Hepatocyte (in vitro differentiated cells): ENCODE measurements at regions not wholly inside any gene's neighbourhood (a gene's known extent, or its start where the extent isn't known, plus 50 kb on each side); places are given as distances from the start of the nearest gene placed in this dataset.
A peak's percentile ranks its signal among the peaks of the same experiment; 100 is the strongest.

Source experiments
- DNase-seq: peaks from one replicate; pipeline ENCODE4 v3.0.0-alpha.2; 2016; ENCODE audit warnings: low spot score
- H2AFZ ChIP-seq: fragments of 200-600 bp; sonication (generic); 2 replicates; pipeline ENCODE4 v1.6.0; 2016; ENCODE audit warnings: antibody characterized with exemption, mild to moderate bottlenecking
- H3K27ac ChIP-seq: fragments of 200-600 bp; sonication (generic); 2 replicates; pipeline ENCODE4 v1.5.1; 2016; ENCODE audit warnings: mild to moderate bottlenecking
- H3K27me3 ChIP-seq: fragments of 200-600 bp; sonication (generic); 2 replicates; pipeline ENCODE4 v1.6.1; 2016
- H3K36me3 ChIP-seq: fragments of 200-600 bp; sonication (generic); replicated peaks from 2 replicates; pipeline ENCODE4 v1.5.1; 2016; ENCODE audit warnings: low read depth; ENCODE audit not compliant: insufficient read depth
- H3K4me1 ChIP-seq: fragments of 200-600 bp; sonication (generic); 2 replicates; pipeline ENCODE4 v1.5.1; 2016; ENCODE audit warnings: mild to moderate bottlenecking, moderate library complexity; ENCODE audit not compliant: insufficient read depth
- H3K4me2 ChIP-seq: fragments of 200-600 bp; sonication (generic); 2 replicates; pipeline ENCODE4 v1.6.0; 2016
- H3K4me3 ChIP-seq: fragments of 200-600 bp; sonication (generic); 2 replicates; pipeline ENCODE4 v1.5.1; 2016; ENCODE audit warnings: mild to moderate bottlenecking
- H3K79me2 ChIP-seq: fragments of 200-600 bp; sonication (generic); 2 replicates; pipeline ENCODE4 v1.6.0; 2017; ENCODE audit warnings: mild to moderate bottlenecking
- H3K9me2 ChIP-seq: fragments of 200-600 bp; sonication (generic); replicated peaks from 2 replicates; pipeline ENCODE4 v1.6.0; 2017; ENCODE audit warnings: mild to moderate bottlenecking; ENCODE audit not compliant: insufficient read depth
- H3K9me3 ChIP-seq: fragments of 200-600 bp; sonication (generic); 2 replicates; pipeline ENCODE4 v1.5.1; 2016; ENCODE audit warnings: low read depth, mild to moderate bottlenecking
- H4K20me1 ChIP-seq: fragments of 200-600 bp; sonication (generic); 2 replicates; pipeline ENCODE4 v1.6.0; 2016; ENCODE audit warnings: mild to moderate bottlenecking; ENCODE audit not compliant: insufficient read depth, poor library complexity, severe bottlenecking
- EZH2 ChIP-seq: fragments of 200-600 bp; sonication (generic); IDR thresholded peaks from 2 replicates; pipeline ENCODE4 v1.6.1; 2016; ENCODE audit warnings: antibody characterized with exemption, mild to moderate bottlenecking, borderline replicate concordance
- EZH2phosphoT487 ChIP-seq: fragments of 200-600 bp; sonication (generic); IDR thresholded peaks from one replicate; pipeline ENCODE4 v1.6.1; 2018; ENCODE audit warnings: antibody characterized with exemption, mild to moderate bottlenecking, low read depth, moderate library complexity; ENCODE audit not compliant: unreplicated experiment, severe bottlenecking
- WGBS: methylation state at CpG from one replicate; pipeline ENCODE4 v1.1.6; 2016; ENCODE audit warnings: low lambda C conversion rate; ENCODE audit errors: missing lambda C conversion rate; 5-methylcytosine and 5-hydroxymethylcytosine counted together
- TF ChIP-seq, protein P1 (sequence below): fragments of 200-600 bp; sonication (generic); IDR thresholded peaks from 2 replicates; pipeline ENCODE4 v1.5.1; 2016; ENCODE audit warnings: antibody characterized with exemption, mild to moderate bottlenecking; ENCODE audit not compliant: poor library complexity

- 93% methylated on average over 5 of the region's 5 CpGs for WGBS
Observed at GRCh38 chr20:52749938-52750337, 222.2 kb upstream of the TSHZ2 start.

GRCh38 chr20:52748990-52749389, 223.2 kb upstream of the TSHZ2 start:
- Histone ChIP-seq H3K27ac (no peak overlapping the region), H2AFZ (no peak overlapping the region), H4K20me1 (no peaks in the 10 kb centered on the region), H3K36me3 (no peaks in the 10 kb centered on the region), H3K9me2 (no peaks in the 10 kb centered on the region), H3K79me2 (no peaks in the 10 kb centered on the region), H3K9me3 (no peaks in the 10 kb centered on the region), H3K27me3 (no peaks in the 10 kb centered on the region), H3K4me1 (no peaks in the 10 kb centered on the region), H3K4me2 (no peak overlapping the region), H3K4me3 (no peak overlapping the region)
- 92% methylated on average over 1 of the region's 1 CpG for WGBS
- TF ChIP-seq EZH2phosphoT487 (no peak), EZH2 (no peak)
- TF ChIP-seq, protein P1, sequence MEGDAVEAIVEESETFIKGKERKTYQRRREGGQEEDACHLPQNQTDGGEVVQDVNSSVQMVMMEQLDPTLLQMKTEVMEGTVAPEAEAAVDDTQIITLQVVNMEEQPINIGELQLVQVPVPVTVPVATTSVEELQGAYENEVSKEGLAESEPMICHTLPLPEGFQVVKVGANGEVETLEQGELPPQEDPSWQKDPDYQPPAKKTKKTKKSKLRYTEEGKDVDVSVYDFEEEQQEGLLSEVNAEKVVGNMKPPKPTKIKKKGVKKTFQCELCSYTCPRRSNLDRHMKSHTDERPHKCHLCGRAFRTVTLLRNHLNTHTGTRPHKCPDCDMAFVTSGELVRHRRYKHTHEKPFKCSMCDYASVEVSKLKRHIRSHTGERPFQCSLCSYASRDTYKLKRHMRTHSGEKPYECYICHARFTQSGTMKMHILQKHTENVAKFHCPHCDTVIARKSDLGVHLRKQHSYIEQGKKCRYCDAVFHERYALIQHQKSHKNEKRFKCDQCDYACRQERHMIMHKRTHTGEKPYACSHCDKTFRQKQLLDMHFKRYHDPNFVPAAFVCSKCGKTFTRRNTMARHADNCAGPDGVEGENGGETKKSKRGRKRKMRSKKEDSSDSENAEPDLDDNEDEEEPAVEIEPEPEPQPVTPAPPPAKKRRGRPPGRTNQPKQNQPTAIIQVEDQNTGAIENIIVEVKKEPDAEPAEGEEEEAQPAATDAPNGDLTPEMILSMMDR, result no peak
- no peak for DNase-seq

More at GRCh38 chr20:52749938-52750337, 222.2 kb upstream of the TSHZ2 start:
- no peaks in the 10 kb centered on the region for H3K9me2 ChIP-seq
- no peaks in the 10 kb centered on the region for H3K9me3 ChIP-seq
- H3K27ac ChIP-seq, result no peak overlapping the region
- no peaks in the 10 kb centered on the region for H3K79me2 ChIP-seq
- H3K36me3 ChIP-seq, result no peaks in the 10 kb centered on the region
- H4K20me1 ChIP-seq, result no peaks in the 10 kb centered on the region
- no peak overlapping the region for H3K4me2 ChIP-seq
- no peak overlapping the region for H2AFZ ChIP-seq
- TF ChIP-seq EZH2phosphoT487 (no peak), EZH2 (no peak)
- TF ChIP-seq, protein P1, result no peak
- DNase-seq, result no peak
- H3K4me3 ChIP-seq, result no peak overlapping the region
- no peaks in the 10 kb centered on the region for H3K4me1 ChIP-seq
- H3K27me3 ChIP-seq, result no peaks in the 10 kb centered on the region

DNA sequence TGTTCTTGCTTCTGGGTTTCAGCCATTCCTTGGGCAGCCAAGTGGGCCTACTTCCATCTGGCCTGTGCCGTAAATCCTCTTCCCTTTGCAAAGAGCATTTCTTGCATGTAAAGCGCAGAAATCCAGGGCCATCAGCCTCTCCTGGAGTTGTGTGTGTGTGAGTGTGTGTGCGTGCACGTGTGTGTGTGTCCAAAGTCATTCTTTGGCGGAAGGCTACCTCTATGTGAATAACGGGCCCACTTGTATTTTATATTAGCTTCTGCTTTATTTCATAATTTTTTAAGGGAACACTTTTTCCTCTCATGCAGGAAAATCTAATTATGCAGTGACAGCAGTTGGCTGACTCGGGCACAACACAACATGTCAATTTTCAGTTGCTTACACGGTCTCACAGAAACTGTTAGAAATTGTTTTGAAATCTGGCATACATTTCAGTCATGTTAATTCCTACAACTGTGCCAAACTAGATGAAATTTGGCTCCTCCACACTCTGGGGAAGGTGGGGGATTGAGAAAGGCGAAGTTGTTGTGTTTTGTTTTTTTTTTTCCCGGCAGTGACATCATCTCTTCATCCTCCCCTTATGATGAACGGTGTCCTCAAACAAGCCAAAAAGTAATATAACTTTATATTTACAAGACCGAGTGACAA, 223.7 kb upstream of the TSHZ2 start:
- TF ChIP-seq EZH2phosphoT487, result no peak
- no peak for TF ChIP-seq EZH2
- WGBS, result 83% methylated on average over 12 of the region's 12 CpGs
- H3K27me3 ChIP-seq, result no peaks in the 10 kb centered on the region
- H3K79me2 ChIP-seq, result no peaks in the 10 kb centered on the region
- H3K9me3 ChIP-seq, result no peaks in the 10 kb centered on the region
- H3K4me1 ChIP-seq, result no peaks in the 10 kb centered on the region
- no peak overlapping the region for H3K4me2 ChIP-seq
- no peak for DNase-seq
- no peak overlapping the region for H2AFZ ChIP-seq
- no peak overlapping the region for H3K27ac ChIP-seq
- no peaks in the 10 kb centered on the region for H4K20me1 ChIP-seq
- H3K9me2 ChIP-seq, result no peaks in the 10 kb centered on the region
- no peaks in the 10 kb centered on the region for H3K36me3 ChIP-seq
- H3K4me3 ChIP-seq, result no peak overlapping the region

- no peak overlapping the region for H3K4me3 ChIP-seq
- H2AFZ ChIP-seq, result no peak overlapping the region
- no peaks in the 10 kb centered on the region for H3K36me3 ChIP-seq
- no peaks in the 10 kb centered on the region for H3K79me2 ChIP-seq
- no peaks in the 10 kb centered on the region for H3K9me3 ChIP-seq
- H4K20me1 ChIP-seq, result no peaks in the 10 kb centered on the region
- 70% methylated on average over 8 of the region's 8 CpGs for WGBS
- no peak overlapping the region for H3K27ac ChIP-seq
- H3K9me2 ChIP-seq, result no peaks in the 10 kb centered on the region
- DNase-seq, result peak; percentile 13
- H3K4me1 ChIP-seq, result no peaks in the 10 kb centered on the region
- no peaks in the 10 kb centered on the region for H3K27me3 ChIP-seq
- H3K4me2 ChIP-seq, result no peak overlapping the region
- TF ChIP-seq, protein P1, result peak; percentile 33
- TF ChIP-seq EZH2, result no peak
Observed at GRCh38 chr20:52747845-52748284, 224.3 kb upstream of the TSHZ2 start.
